OCI-LY7 (cell line): ENCODE measurements at regions not wholly inside any gene's neighbourhood (a gene's known extent, or its start where the extent isn't known, plus 50 kb on each side); places are given as distances from the start of the nearest gene placed in this dataset.

Experiments
- BruUV-seq: library from RNA; stranded (reverse); fragments of 400-500 nt; replicated peaks from 2 replicates; lab custom pipeline; 2021; lab: Mats Ljungman, UMichigan
- CTCF ChIA-PET: fragments of 300-600 bp; sonication (Branson Sonifier 250); formaldehyde crosslinking; loops from one replicate; lab custom pipeline; 2022; ENCODE audit warnings: antibody characterized with exemption; ENCODE audit not compliant: unreplicated experiment; lab: Charles Lee
- POLR2A ChIA-PET: fragments of 300-600 bp; sonication (Branson Sonifier 250); formaldehyde crosslinking; loops from one replicate; lab custom pipeline; 2022; ENCODE audit warnings: antibody characterized with exemption; lab: Charles Lee
- DNase-seq: peaks from one replicate; pipeline ENCODE4 v3.0.0-alpha.2; 2015; ENCODE audit warnings: low spot score
- H2AFZ ChIP-seq: fragments of 200-600 bp; sonication (generic), shearing (Covaris generic); 2 replicates; pipeline ENCODE4 v1.6.1; 2014; ENCODE audit warnings: mild to moderate bottlenecking, antibody characterized with exemption, low read length, moderate library complexity
- H3K27ac ChIP-seq: fragments of 200-600 bp; sonication (generic); 2 replicates; pipeline ENCODE4 v1.5.1; 2014; ENCODE audit warnings: mixed run types, low read depth, mild to moderate bottlenecking, moderate library complexity, low read length, inconsistent platforms; ENCODE audit not compliant: poor library complexity, severe bottlenecking
- H3K36me3 ChIP-seq: fragments of 200-600 bp; sonication (generic); 2 replicates; pipeline ENCODE4 v1.6.1; 2014; ENCODE audit warnings: mild to moderate bottlenecking, antibody characterized with exemption, low read length, moderate library complexity, mixed read lengths; ENCODE audit not compliant: insufficient read depth
- H3K4me1 ChIP-seq: fragments of 200-600 bp; sonication (generic); 2 replicates; pipeline ENCODE4 v1.5.1; 2014; ENCODE audit warnings: mild to moderate bottlenecking, low read length; ENCODE audit not compliant: insufficient read depth, poor library complexity, severe bottlenecking
- H3K4me2 ChIP-seq: fragments of 200-600 bp; sonication (generic); 2 replicates; pipeline ENCODE4 v1.6.1; 2014; ENCODE audit warnings: mild to moderate bottlenecking, low read length
- H3K4me3 ChIP-seq: fragments of 200-600 bp; sonication (generic); 2 replicates; pipeline ENCODE4 v1.5.1; 2014; ENCODE audit warnings: mild to moderate bottlenecking, low read depth, low read length; ENCODE audit not compliant: poor library complexity, severe bottlenecking
- H3K79me2 ChIP-seq: fragments of 200-600 bp; sonication (generic); 2 replicates; pipeline ENCODE4 v1.6.1; 2016; ENCODE audit warnings: low read depth, mild to moderate bottlenecking, low read length, moderate library complexity, mixed read lengths; ENCODE audit not compliant: insufficient read depth
- H3K9me2 ChIP-seq: fragments of 200-600 bp; sonication (generic); 2 replicates; pipeline ENCODE4 v1.6.1; 2016; ENCODE audit warnings: mild to moderate bottlenecking, low read length, mixed read lengths; ENCODE audit not compliant: insufficient read depth
- H3K9me3 ChIP-seq: fragments of 200-600 bp; sonication (generic); 2 replicates; pipeline ENCODE4 v1.6.1; 2014; ENCODE audit warnings: mild to moderate bottlenecking, mixed run types, low read length, mixed read lengths
- H4K20me1 ChIP-seq: fragments of 200-600 bp; sonication (generic); 2 replicates; pipeline ENCODE4 v1.6.1; 2014; ENCODE audit warnings: mild to moderate bottlenecking, antibody characterized with exemption, low read length, moderate library complexity, mixed read lengths; ENCODE audit not compliant: insufficient read depth
- EZH2phosphoT487 ChIP-seq: fragments of 200-600 bp; sonication (generic); IDR thresholded peaks from 2 replicates; pipeline ENCODE4 v1.6.1; 2018; ENCODE audit warnings: low read depth, borderline replicate concordance, mild to moderate bottlenecking, mixed run types, antibody characterized with exemption, low read length, moderate library complexity, mixed read lengths
- intact Hi-C: fragments of 100-400 bp; cut with micrococcal nuclease; formaldehyde crosslinking; loops from one replicate; pipeline ENCODE4 v1.10.0; 2022; ENCODE audit not compliant: unreplicated experiment
- TF ChIP-seq, protein P1 (sequence below): fragments of 200-600 bp; sonication (generic); conservative IDR thresholded peaks from 2 replicates; pipeline ENCODE4 v1.5.1; 2014; ENCODE audit warnings: mild to moderate bottlenecking, antibody characterized with exemption, low read length, moderate library complexity, mixed read lengths

- no peaks in the 10 kb centered on the region for H3K4me1 ChIP-seq
- no peak overlapping the region for H2AFZ ChIP-seq
- intact Hi-C loops = no loop called here
- H3K9me2 ChIP-seq = no peaks in the 10 kb centered on the region
- TF ChIP-seq, protein P1, sequence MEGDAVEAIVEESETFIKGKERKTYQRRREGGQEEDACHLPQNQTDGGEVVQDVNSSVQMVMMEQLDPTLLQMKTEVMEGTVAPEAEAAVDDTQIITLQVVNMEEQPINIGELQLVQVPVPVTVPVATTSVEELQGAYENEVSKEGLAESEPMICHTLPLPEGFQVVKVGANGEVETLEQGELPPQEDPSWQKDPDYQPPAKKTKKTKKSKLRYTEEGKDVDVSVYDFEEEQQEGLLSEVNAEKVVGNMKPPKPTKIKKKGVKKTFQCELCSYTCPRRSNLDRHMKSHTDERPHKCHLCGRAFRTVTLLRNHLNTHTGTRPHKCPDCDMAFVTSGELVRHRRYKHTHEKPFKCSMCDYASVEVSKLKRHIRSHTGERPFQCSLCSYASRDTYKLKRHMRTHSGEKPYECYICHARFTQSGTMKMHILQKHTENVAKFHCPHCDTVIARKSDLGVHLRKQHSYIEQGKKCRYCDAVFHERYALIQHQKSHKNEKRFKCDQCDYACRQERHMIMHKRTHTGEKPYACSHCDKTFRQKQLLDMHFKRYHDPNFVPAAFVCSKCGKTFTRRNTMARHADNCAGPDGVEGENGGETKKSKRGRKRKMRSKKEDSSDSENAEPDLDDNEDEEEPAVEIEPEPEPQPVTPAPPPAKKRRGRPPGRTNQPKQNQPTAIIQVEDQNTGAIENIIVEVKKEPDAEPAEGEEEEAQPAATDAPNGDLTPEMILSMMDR = no peak
- no peak for TF ChIP-seq EZH2phosphoT487
- H3K27ac ChIP-seq = no peak overlapping the region
- CTCF ChIA-PET = no interaction called here
- no peaks in the 10 kb centered on the region for H3K79me2 ChIP-seq
- POLR2A ChIA-PET = no interaction called here
- H3K4me3 ChIP-seq = no peak overlapping the region
- BruUV-seq = no TSS peak
- H3K9me3 ChIP-seq = no peaks in the 10 kb centered on the region
- no peaks in the 10 kb centered on the region for H4K20me1 ChIP-seq
- H3K36me3 ChIP-seq = no peaks in the 10 kb centered on the region
- no peak overlapping the region for H3K4me2 ChIP-seq
- DNase-seq = no peak
Measured at GRCh38 chr13:75021151-75021550, 460.8 kb downstream of the TBC1D4 start.

DNA sequence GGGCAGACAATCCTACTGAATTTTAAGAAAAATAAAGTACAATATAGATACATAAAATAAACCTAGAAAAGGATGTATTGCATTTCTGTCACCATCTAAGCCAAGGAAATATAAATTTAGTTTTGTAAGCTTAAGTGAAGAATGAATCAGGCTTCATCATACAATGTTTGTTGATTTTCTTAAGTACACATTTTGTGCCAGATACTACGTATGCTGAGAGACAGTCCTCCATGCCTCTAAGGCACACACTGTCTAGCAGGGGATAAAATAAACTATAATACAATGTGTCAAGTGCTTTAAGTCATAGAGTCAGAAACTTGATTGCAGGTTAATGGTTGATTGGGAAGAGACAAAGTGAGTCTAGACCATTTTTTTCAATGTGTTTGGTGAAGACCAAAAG, 465.7 kb downstream of the TBC1D4 start:
- Histone ChIP-seq H3K79me2 (no peaks in the 10 kb centered on the region), H3K27ac (no peak overlapping the region), H2AFZ (no peak overlapping the region), H3K4me1 (no peaks in the 10 kb centered on the region), H4K20me1 (no peaks in the 10 kb centered on the region), H3K36me3 (no peaks in the 10 kb centered on the region), H3K4me2 (no peak overlapping the region), H3K4me3 (no peak overlapping the region), H3K9me2 (no peaks in the 10 kb centered on the region), H3K9me3 (no peaks in the 10 kb centered on the region)
- TF ChIP-seq EZH2phosphoT487 = no peak
- TF ChIP-seq, protein P1 = no peak
- POLR2A ChIA-PET = no interaction called here
- intact Hi-C loops = no loop called here
- DNase-seq = no peak
- CTCF ChIA-PET = no interaction called here
- no TSS peak for BruUV-seq

DNA sequence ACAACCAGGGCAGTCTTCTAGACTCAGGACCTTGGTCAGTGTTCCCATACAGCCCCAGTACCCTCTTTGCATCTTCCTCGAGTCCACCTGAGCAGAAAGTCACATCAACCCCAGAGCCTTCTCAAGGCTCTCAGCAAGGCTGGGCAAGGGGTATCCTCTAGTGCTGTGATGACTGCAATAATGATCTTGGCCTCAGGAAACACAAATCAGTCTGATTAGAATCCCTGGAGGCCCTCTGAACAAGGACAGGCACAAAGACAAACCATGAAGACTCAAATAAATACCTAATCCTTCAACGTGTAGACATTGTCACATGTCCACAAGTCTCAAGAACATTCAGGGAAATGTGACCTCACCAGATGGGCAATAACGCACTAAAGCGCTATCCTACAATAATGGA, 468.2 kb downstream of the TBC1D4 start:
- TF ChIP-seq EZH2phosphoT487 = no peak
- TF ChIP-seq, protein P1 = no peak
- no peaks in the 10 kb centered on the region for H3K36me3 ChIP-seq
- POLR2A ChIA-PET = no interaction called here
- H3K9me3 ChIP-seq = no peaks in the 10 kb centered on the region
- no peaks in the 10 kb centered on the region for H4K20me1 ChIP-seq
- CTCF ChIA-PET = no interaction called here
- no peak overlapping the region for H3K4me3 ChIP-seq
- no peak overlapping the region for H3K4me2 ChIP-seq
- no peaks in the 10 kb centered on the region for H3K79me2 ChIP-seq
- H3K4me1 ChIP-seq = no peaks in the 10 kb centered on the region
- DNase-seq = no peak
- no peaks in the 10 kb centered on the region for H3K9me2 ChIP-seq
- no peak overlapping the region for H2AFZ ChIP-seq
- intact Hi-C loops = no loop called here
- BruUV-seq = no TSS peak
- no peak overlapping the region for H3K27ac ChIP-seq
